SW480 (cell line): ENCODE measurements at regions not wholly inside any gene's neighbourhood (a gene's known extent, or its start where the extent isn't known, plus 50 kb on each side); places are given as distances from the start of the nearest gene placed in this dataset.
"Not testable (repeated sequence)": the region's sequence is repeated elsewhere in the genome, so short reads cannot be mapped to it uniquely, and the experiment has no call there.

Experiments used
- DNase-seq: peaks from one replicate; pipeline ENCODE4 v3.0.0-alpha.2; 2016; ENCODE audit warnings: low spot score

DNA sequence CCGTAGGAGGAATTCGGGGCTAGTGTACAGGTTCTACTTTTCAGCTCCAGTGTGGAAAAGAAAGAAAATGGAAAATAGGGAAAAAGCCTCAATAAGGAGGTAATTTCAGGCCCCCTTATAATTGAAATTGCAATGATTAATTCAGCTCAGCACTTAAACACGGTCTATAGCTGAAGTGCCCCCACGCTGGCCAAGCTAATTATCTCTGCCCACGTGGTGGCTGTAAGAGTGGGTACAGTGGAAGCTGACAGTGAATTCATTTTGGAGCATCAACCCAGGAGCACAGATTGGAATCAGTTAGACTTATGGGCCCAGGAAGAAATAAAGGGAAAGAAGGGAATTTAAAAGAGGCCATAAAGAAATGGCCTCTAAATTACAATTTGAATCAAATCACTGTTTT is 631.1 kb upstream of the CPEB2 start:
- DNase-seq = no peak

DNA sequence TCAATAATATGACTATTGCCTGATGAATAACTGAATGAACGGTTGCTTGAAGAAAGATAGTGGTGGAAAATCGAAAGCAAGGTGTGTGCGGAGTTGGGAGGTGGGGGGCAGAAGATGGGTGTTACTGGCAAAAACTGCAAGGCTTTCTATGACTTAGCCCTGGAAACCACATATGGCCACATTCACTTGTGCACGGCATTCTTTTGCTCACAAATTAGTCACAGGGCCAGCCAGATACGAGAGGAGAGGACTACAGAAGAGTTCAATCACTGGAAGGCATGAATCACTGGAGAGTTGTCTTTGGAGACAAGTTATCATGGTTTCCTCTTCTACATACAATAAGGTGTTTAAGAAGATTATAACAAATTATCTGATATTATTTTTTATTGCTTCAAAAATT is 626.5 kb upstream of the CPEB2 start:
- DNase-seq = no peak

- DNase-seq = no peak
Observed at GRCh38 chr4:14379183-14379582, 623.1 kb upstream of the CPEB2 start.

DNA sequence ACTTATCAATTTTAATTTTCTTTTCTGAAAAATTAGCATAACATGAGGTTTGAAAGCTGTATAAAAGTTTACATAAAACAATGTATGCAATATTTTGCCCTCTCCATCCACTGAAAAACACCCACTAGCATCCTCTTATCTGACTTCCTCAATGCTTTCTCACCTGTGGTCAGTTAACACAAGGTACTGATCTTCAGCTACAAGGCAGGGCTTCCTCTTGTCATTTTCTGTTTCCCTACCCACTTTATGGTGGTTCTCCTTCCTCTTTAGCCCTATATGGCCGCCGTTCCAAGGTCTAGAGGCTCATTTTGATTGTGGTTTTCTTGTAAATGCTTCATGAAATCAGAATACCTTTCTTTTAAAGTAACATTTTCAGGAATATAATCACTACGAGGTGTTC is 618.6 kb upstream of the CPEB2 start:
- DNase-seq = no peak

- DNase-seq = no peak
Observed at GRCh38 chr4:14384824-14385223, 617.5 kb upstream of the CPEB2 start.

GRCh38 chr4:14386196-14386595 is 616.1 kb upstream of the CPEB2 start:
- no peak for DNase-seq

- no peak for DNase-seq
Observed at GRCh38 chr4:14387647-14388046, 614.6 kb upstream of the CPEB2 start.

- DNase-seq = no peak
Observed at GRCh38 chr4:14392378-14392777, 609.9 kb upstream of the CPEB2 start.

- DNase-seq = no peak
Observed at GRCh38 chr4:14396183-14396582, 606.1 kb upstream of the CPEB2 start.

- DNase-seq = no peak
Observed at GRCh38 chr4:14399848-14400247, 602.4 kb upstream of the CPEB2 start.

- DNase-seq = no peak
Observed at GRCh38 chr4:14400307-14400706, 602.0 kb upstream of the CPEB2 start.

DNA sequence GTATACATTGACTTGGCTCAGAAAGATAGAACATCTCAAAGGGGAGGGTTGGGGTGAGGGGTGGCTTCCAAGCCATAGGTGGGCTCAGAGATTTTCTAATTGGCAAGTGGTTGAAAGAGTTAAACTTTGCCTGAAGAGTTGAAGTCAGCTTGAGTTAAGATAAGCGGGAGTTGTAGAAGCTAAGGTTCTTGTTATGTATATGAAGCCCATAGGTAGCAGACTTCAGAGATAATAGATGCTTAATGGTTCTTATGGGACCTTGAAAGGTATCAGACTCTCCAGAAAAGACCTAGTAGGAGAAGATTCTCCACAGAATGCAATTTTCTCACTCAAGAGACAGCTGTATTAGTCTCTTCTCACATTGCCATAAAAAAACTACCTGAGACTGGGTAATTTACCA is 599.1 kb upstream of the CPEB2 start:
- no peak for DNase-seq

GRCh38 chr4:14404730-14405129 is 597.6 kb upstream of the CPEB2 start:
- DNase-seq = no peak

DNA sequence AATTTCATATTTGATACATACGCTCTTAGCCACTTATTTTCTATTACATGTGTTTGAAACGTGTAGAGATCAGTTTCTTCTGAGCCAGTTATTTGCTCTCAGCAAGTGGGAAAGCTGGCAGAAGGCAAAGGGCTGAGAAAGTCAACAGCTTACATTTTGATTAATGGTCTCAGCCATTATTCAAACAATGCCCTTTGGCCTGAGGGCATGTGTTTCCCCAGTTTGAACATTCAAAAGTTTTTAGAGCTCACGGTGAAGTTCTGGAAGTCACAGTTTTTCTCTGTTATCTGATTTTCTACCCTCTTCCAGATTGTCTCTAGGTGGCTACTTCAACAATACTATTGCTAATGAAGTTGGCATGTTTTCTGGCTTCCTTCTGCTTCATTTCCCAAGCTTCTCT is 591.8 kb upstream of the CPEB2 start:
- no peak for DNase-seq

DNA sequence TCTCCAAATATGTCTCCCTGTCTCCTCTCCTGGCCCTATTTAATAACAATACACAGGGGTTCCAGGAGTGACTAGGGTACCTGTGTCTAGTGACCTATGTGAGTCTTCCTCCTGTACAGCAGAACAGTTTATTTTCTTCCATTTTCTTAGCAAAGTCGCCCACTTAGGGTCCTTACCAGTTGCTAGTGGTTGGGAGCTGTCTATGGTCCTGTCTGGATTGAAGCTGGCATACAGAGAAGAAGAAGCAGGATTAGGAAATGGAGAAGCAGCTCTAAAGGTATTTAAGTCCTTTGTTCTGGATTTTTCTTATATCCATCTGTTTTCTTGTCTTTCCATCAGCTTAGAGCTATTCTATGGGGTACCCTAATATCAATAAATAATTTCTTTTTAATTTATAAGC is 587.1 kb upstream of the CPEB2 start:
- no peak for DNase-seq

DNA sequence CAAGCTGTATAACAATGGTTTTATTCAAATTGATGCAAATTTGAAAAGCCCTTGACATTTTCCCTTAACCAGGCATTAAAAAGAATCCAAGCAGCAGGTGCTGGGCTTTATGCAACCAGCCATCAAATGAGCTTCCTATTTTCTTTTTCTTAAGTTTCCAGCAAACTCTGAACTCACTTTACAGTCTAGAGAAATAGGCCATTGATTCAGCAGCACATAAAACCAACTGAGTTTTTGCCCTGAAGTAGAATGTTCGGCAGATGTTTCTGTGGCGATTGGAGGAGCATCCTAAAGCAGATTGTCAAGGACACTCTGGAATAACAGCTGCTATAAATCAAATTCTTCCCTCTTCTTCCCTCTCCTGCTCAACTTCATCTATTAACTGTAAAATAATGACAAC is 582.8 kb upstream of the CPEB2 start:
- DNase-seq = no peak

DNA sequence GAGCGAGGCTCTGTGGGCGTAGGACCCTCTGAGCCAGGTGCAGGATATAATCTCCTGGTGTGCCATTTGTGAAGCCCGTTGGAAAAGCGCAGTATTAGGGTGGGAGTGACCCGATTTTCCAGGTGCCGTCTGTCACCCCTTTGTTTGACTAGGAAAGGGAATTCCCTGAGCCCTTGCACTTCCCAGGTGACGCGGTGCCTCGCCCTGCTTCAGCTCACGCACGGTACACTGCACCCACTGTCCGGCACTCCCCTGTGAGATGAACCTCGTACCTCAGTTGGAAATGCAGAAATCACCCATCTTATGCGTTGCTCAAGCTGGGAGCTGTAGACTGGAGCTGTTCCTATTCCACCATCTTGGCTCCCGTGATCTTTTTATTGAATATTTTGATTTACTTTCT is 576.0 kb upstream of the CPEB2 start:
- DNase-seq = not testable (repeated sequence)

DNA sequence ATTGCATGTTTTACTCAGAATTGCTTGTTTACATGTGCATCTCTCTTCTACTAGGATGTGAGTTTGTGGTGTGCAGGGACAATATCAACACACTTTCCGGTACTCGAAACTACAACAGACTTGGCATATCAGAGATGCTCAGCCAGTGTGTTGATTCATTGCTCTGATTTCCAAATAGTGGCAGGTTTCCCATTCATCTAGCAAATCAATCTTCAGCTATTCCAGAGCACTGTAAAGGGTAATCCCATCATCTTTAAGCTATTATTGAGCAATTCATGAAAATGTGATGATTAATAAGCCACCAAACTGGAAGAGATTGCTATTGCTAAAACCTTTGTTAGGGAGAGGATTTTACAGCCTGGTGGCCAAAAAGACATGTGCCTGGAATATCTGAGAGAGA is 574.2 kb upstream of the CPEB2 start:
- DNase-seq = no peak

DNA sequence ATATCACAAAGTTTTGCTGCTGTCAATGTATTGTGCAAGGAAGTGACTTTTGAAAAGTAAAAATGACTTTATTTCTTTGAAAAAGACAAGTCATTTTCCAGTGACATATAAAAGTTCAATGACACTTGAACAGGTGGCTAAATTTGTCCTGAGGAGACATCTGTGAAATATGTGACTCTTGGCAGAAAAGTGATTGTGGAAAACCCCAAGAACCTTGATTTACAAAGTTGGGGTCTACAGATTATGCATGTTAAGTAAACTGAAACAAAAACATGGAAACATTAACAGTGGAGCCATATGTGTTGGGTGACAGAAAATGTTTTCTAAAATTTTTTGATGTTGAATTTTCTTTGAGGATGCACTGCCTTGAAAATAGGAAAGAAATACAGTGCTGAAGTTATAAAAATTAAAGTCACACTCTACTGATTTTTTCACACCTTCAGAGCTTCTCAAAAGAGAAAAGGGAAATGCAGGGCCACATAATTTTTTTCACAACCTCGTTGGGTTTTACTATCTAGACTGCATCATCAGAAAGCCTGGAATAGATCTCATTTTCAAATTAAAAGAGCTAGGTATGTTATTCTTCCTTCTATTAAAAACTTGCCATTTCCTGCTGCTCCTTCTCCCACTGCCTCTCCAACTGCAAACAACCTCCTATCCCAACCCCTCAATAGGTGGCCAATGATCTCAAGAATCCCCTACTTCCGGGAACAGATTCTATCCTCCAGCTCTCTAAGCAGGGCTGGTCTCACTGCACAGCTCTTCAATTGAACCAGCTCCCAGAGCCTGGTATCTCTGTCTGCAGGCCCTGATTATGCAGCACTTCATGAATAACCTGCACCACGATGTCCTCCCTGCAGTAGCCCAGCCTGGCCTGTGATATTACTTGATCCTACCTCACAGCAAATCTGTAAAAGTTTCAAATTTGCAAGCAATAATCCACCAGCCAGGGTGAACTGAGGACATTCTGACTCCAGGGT is 570.8 kb upstream of the CPEB2 start:
- no peak for DNase-seq

- DNase-seq = no peak
Observed at GRCh38 chr4:14434483-14434882, 567.8 kb upstream of the CPEB2 start.

- no peak for DNase-seq
Observed at GRCh38 chr4:14434916-14435315, 567.4 kb upstream of the CPEB2 start.

DNA sequence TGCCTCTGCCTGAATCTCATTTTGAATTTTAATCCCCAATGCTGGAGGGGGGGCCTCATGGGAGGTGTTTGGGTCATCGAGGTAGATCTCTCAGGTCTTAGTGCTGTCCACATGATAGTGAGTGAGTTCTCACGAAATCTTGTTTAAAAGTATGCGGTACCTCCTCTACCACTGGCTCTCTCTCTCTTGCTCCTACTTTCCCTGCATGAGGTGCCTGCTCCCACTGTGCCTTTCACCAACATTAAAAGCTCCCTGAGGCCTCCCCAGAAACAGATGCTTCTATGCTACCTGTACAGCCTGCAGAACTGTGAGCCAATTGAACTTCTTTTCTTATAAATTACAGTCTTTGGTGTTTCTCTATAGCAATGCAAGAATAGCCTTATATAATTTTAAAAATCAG is 560.7 kb upstream of the CPEB2 start:
- DNase-seq = no peak

GRCh38 chr4:14445882-14446281 is 556.4 kb upstream of the CPEB2 start:
- no peak for DNase-seq

DNA sequence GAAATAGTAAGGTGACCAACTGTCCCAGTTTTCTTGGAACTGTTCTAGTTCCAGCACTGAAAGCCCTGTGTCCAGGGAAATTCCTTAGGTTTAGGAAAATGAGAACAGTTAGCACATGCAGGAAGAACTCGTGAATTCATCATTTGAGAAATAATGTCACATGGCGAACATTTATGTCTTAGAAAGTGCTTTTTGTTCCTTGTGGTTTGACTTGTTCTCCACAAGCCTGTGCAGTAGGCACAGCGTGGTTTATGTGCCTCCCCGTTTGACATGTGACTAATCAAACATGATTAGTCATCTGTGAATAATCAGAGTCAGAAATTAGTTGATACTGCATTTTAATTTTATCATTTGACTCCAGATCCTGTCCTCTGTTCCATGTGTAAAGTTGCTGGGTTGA is 556.0 kb upstream of the CPEB2 start:
- no peak for DNase-seq
